Mesendoderm (in vitro differentiated cells): ENCODE measurements at regions not wholly inside any gene's neighbourhood (a gene's known extent, or its start where the extent isn't known, plus 50 kb on each side); places are given as distances from the start of the nearest gene placed in this dataset.

Experiments used
- DNase-seq: peaks from one replicate; pipeline ENCODE4 v3.0.0; 2013
- H2AK5ac ChIP-seq: 2 replicates; pipeline ENCODE4 v1.6.1; 2013; ENCODE audit warnings: low read length, inconsistent platforms
- H2BK120ac ChIP-seq: 2 replicates; pipeline ENCODE4 v1.6.1; 2013; ENCODE audit warnings: low read depth, mild to moderate bottlenecking, low read length, moderate library complexity, mixed read lengths
- H2BK15ac ChIP-seq: replicated peaks from 2 replicates; pipeline ENCODE4 v1.6.1; 2013; ENCODE audit warnings: low read depth, mild to moderate bottlenecking, moderate library complexity
- H2BK5ac ChIP-seq: 2 replicates; pipeline ENCODE4 v1.6.1; 2013; ENCODE audit warnings: low read length, inconsistent platforms
- H3K18ac ChIP-seq: 2 replicates; pipeline ENCODE4 v1.6.1; 2013; ENCODE audit warnings: mild to moderate bottlenecking, low read length, mixed read lengths
- H3K23ac ChIP-seq: one replicate; pipeline ENCODE4 v1.6.1; 2013; ENCODE audit warnings: low read length
- H3K27ac ChIP-seq: 2 replicates; pipeline ENCODE4 v1.5.1; 2013; ENCODE audit warnings: low read depth, mild to moderate bottlenecking, inconsistent platforms, low read length, moderate library complexity
- H3K27me3 ChIP-seq: 2 replicates; pipeline ENCODE4 v1.6.1; 2013; ENCODE audit warnings: low read length, control low read depth, mild to moderate bottlenecking, inconsistent platforms; ENCODE audit not compliant: insufficient read depth, poor library complexity
- H3K36me3 ChIP-seq: 2 replicates; pipeline ENCODE4 v1.6.1; 2013; ENCODE audit warnings: low read length, inconsistent platforms; ENCODE audit not compliant: control insufficient read depth, insufficient read depth
- H3K4ac ChIP-seq: one replicate; pipeline ENCODE4 v1.6.1; 2013; ENCODE audit warnings: low read depth, mild to moderate bottlenecking, low read length, moderate library complexity
- H3K4me1 ChIP-seq: 2 replicates; pipeline ENCODE4 v1.6.1; 2013; ENCODE audit warnings: low read depth, low read length, inconsistent platforms; ENCODE audit not compliant: control insufficient read depth
- H3K4me2 ChIP-seq: 2 replicates; pipeline ENCODE4 v1.6.1; 2013; ENCODE audit warnings: low read length
- H3K4me3 ChIP-seq: 2 replicates; pipeline ENCODE4 v1.5.1; 2013; ENCODE audit warnings: mild to moderate bottlenecking, low read length
- H3K56ac ChIP-seq: one replicate; pipeline ENCODE4 v1.6.1; 2013; ENCODE audit warnings: low read length
- H3K79me1 ChIP-seq: 2 replicates; pipeline ENCODE4 v1.6.1; 2013; ENCODE audit warnings: low read length, inconsistent platforms
- H3K79me2 ChIP-seq: 2 replicates; pipeline ENCODE4 v1.6.1; 2013; ENCODE audit warnings: mild to moderate bottlenecking, low read length; ENCODE audit not compliant: control insufficient read depth, insufficient read depth
- H3K9ac ChIP-seq: 2 replicates; pipeline ENCODE4 v1.6.1; 2013; ENCODE audit warnings: low read length, inconsistent platforms
- H4K5ac ChIP-seq: one replicate; pipeline ENCODE4 v1.6.1; 2013; ENCODE audit warnings: low read length
- H4K8ac ChIP-seq: one replicate; pipeline ENCODE4 v1.6.1; 2013; ENCODE audit warnings: low read depth, mild to moderate bottlenecking, control low read depth, low read length, moderate library complexity
- WGBS: extraction: QIAGEN DNeasy Blood & Tissue Kit; methylation state at CpG from one replicate; pipeline ENCODE4 v1.1.7; 2013; ENCODE audit warnings: low lambda C conversion rate, missing lambda C conversion rate; ENCODE audit not compliant: insufficient coverage; ENCODE audit errors: extremely low coverage; 5-methylcytosine and 5-hydroxymethylcytosine counted together

- no peak overlapping the region for H2BK5ac ChIP-seq
- H3K23ac ChIP-seq: no peak overlapping the region
Observed at GRCh38 chr7:46806856-46807255, 775.1 kb downstream of the TNS3 start.

GRCh38 chr7:46802479-46802878 is 779.4 kb downstream of the TNS3 start:
- no peak overlapping the region for H2BK120ac ChIP-seq
- no peak overlapping the region for H3K27ac ChIP-seq
- H2AK5ac ChIP-seq: no peak overlapping the region
- no peaks in the 10 kb centered on the region for H3K79me1 ChIP-seq
- H3K56ac ChIP-seq: no peak overlapping the region
- H2BK5ac ChIP-seq: no peak overlapping the region
- H3K23ac ChIP-seq: no peak overlapping the region
- H3K18ac ChIP-seq: no peak overlapping the region
- no peaks in the 10 kb centered on the region for H3K79me2 ChIP-seq
- H3K9ac ChIP-seq: no peak overlapping the region
- DNase-seq: no peak
- no peaks in the 10 kb centered on the region for H3K36me3 ChIP-seq
- H2BK15ac ChIP-seq: no peak overlapping the region
- no peak overlapping the region for H4K8ac ChIP-seq
- H3K4me2 ChIP-seq: no peak overlapping the region
- no peak overlapping the region for H3K4me3 ChIP-seq
- H3K4me1 ChIP-seq: no peaks in the 10 kb centered on the region
- no peak overlapping the region for H4K5ac ChIP-seq
- no CpG with 5 or more reads among the region's 2 CpGs for WGBS
- H3K27me3 ChIP-seq: no peaks in the 10 kb centered on the region
- no peak overlapping the region for H3K4ac ChIP-seq

More at GRCh38 chr7:46806856-46807255, 775.1 kb downstream of the TNS3 start:
- H3K79me1 ChIP-seq: no peaks in the 10 kb centered on the region
- H3K27ac ChIP-seq: no peak overlapping the region
- H4K8ac ChIP-seq: no peak overlapping the region
- WGBS: no CpG with 5 or more reads among the region's 3 CpGs
- H4K5ac ChIP-seq: no peak overlapping the region
- no peak overlapping the region for H2BK15ac ChIP-seq
- no peak overlapping the region for H2BK120ac ChIP-seq
- no peak overlapping the region for H2AK5ac ChIP-seq
- H3K9ac ChIP-seq: no peak overlapping the region
- no peak overlapping the region for H3K4me3 ChIP-seq
- H3K56ac ChIP-seq: no peak overlapping the region
- H3K4ac ChIP-seq: no peak overlapping the region
- H3K79me2 ChIP-seq: no peaks in the 10 kb centered on the region
- H3K18ac ChIP-seq: no peak overlapping the region
- no peaks in the 10 kb centered on the region for H3K36me3 ChIP-seq
- no peak overlapping the region for H3K4me2 ChIP-seq
- no peak for DNase-seq
- H3K27me3 ChIP-seq: no peaks in the 10 kb centered on the region
- no peaks in the 10 kb centered on the region for H3K4me1 ChIP-seq

- H3K36me3 ChIP-seq: no peaks in the 10 kb centered on the region
- no peak overlapping the region for H3K56ac ChIP-seq
- no peak overlapping the region for H3K4me2 ChIP-seq
- H4K5ac ChIP-seq: no peak overlapping the region
- no peaks in the 10 kb centered on the region for H3K79me1 ChIP-seq
- peak; percentile 20 for DNase-seq
- no peaks in the 10 kb centered on the region for H3K4me1 ChIP-seq
- H2AK5ac ChIP-seq: no peak overlapping the region
- no peak overlapping the region for H2BK15ac ChIP-seq
- H3K4ac ChIP-seq: no peak overlapping the region
- no peak overlapping the region for H3K9ac ChIP-seq
- H3K23ac ChIP-seq: no peak overlapping the region
- no peak overlapping the region for H2BK120ac ChIP-seq
- no peak overlapping the region for H4K8ac ChIP-seq
- WGBS: no CpG with 5 or more reads among the region's 1 CpG
- no peaks in the 10 kb centered on the region for H3K79me2 ChIP-seq
- no peak overlapping the region for H3K18ac ChIP-seq
- no peak overlapping the region for H2BK5ac ChIP-seq
- no peak overlapping the region for H3K4me3 ChIP-seq
- no peaks in the 10 kb centered on the region for H3K27me3 ChIP-seq
- no peak overlapping the region for H3K27ac ChIP-seq
Observed at GRCh38 chr7:46791188-46791587, 790.7 kb downstream of the TNS3 start.

GRCh38 chr7:46786995-46787394 is 794.9 kb downstream of the TNS3 start:
- H3K4me3 ChIP-seq: no peak overlapping the region
- H2AK5ac ChIP-seq: no peak overlapping the region
- no peaks in the 10 kb centered on the region for H3K79me1 ChIP-seq
- no peaks in the 10 kb centered on the region for H3K79me2 ChIP-seq
- no peak overlapping the region for H4K5ac ChIP-seq
- H3K23ac ChIP-seq: no peak overlapping the region
- no peak overlapping the region for H2BK15ac ChIP-seq
- H3K56ac ChIP-seq: no peak overlapping the region
- H3K4me2 ChIP-seq: no peak overlapping the region
- H2BK5ac ChIP-seq: no peak overlapping the region
- peak; percentile 15 for DNase-seq
- WGBS: no CpG with 5 or more reads among the region's 3 CpGs
- no peak overlapping the region for H3K4ac ChIP-seq
- H3K18ac ChIP-seq: no peak overlapping the region
- H3K4me1 ChIP-seq: no peaks in the 10 kb centered on the region
- H3K9ac ChIP-seq: no peak overlapping the region
- H2BK120ac ChIP-seq: no peak overlapping the region
- no peaks in the 10 kb centered on the region for H3K36me3 ChIP-seq
- no peak overlapping the region for H4K8ac ChIP-seq
- H3K27ac ChIP-seq: no peak overlapping the region
- H3K27me3 ChIP-seq: no peaks in the 10 kb centered on the region

- no peak overlapping the region for H3K18ac ChIP-seq
- peak; percentile 37 for DNase-seq
- H3K56ac ChIP-seq: no peak overlapping the region
- H3K23ac ChIP-seq: no peak overlapping the region
- H2BK120ac ChIP-seq: no peak overlapping the region
- no peak overlapping the region for H3K4me2 ChIP-seq
- H3K9ac ChIP-seq: no peak overlapping the region
- WGBS: no CpG with 5 or more reads among the region's 8 CpGs
- H3K27ac ChIP-seq: no peak overlapping the region
- no peak overlapping the region for H3K4me3 ChIP-seq
- no peaks in the 10 kb centered on the region for H3K36me3 ChIP-seq
- no peaks in the 10 kb centered on the region for H3K79me1 ChIP-seq
- no peak overlapping the region for H2BK5ac ChIP-seq
- H2AK5ac ChIP-seq: no peak overlapping the region
- no peaks in the 10 kb centered on the region for H3K4me1 ChIP-seq
- H3K27me3 ChIP-seq: no peaks in the 10 kb centered on the region
- no peak overlapping the region for H2BK15ac ChIP-seq
- H4K8ac ChIP-seq: no peak overlapping the region
- H4K5ac ChIP-seq: no peak overlapping the region
- no peaks in the 10 kb centered on the region for H3K79me2 ChIP-seq
- H3K4ac ChIP-seq: no peak overlapping the region
Observed at GRCh38 chr7:46786221-46786954, 795.5 kb downstream of the TNS3 start.

GRCh38 chr7:46784732-46785131 is 797.2 kb downstream of the TNS3 start:
- peak; percentile 6 for DNase-seq
- no peak overlapping the region for H3K9ac ChIP-seq
- no peak overlapping the region for H2AK5ac ChIP-seq
- H3K79me2 ChIP-seq: no peaks in the 10 kb centered on the region
- no peak overlapping the region for H2BK15ac ChIP-seq
- H3K18ac ChIP-seq: no peak overlapping the region
- no peaks in the 10 kb centered on the region for H3K27me3 ChIP-seq
- H3K79me1 ChIP-seq: no peaks in the 10 kb centered on the region
- no peak overlapping the region for H3K4me2 ChIP-seq
- H4K5ac ChIP-seq: no peak overlapping the region
- H3K4ac ChIP-seq: no peak overlapping the region
- H3K4me1 ChIP-seq: no peaks in the 10 kb centered on the region
- WGBS: no CpG with 5 or more reads among the region's 1 CpG
- H3K23ac ChIP-seq: no peak overlapping the region
- no peak overlapping the region for H3K27ac ChIP-seq
- no peak overlapping the region for H2BK120ac ChIP-seq
- no peak overlapping the region for H4K8ac ChIP-seq
- H3K36me3 ChIP-seq: no peaks in the 10 kb centered on the region
- no peak overlapping the region for H3K4me3 ChIP-seq
- no peak overlapping the region for H2BK5ac ChIP-seq
- no peak overlapping the region for H3K56ac ChIP-seq
